HCT116 (cell line): ENCODE measurements at regions not wholly inside any gene's neighbourhood (a gene's known extent, or its start where the extent isn't known, plus 50 kb on each side); places are given as distances from the start of the nearest gene placed in this dataset.

Experiments used
- ATAC-seq: fragments of 200-7000 bp; cut with Tn5 transposase; 2 replicates; pipeline ENCODE4 v1.9.1; 2020; ENCODE audit warnings: mild to moderate bottlenecking, moderate library complexity
- BruUV-seq: library from RNA; stranded (reverse); fragments of 400-500 nt; replicated peaks from 2 replicates; lab custom pipeline; 2021; lab: Mats Ljungman, UMichigan
- CTCF ChIA-PET: fragments of 300-600 bp; sonication (Branson Sonifier 250); formaldehyde crosslinking; loops from one replicate; lab custom pipeline; 2021; ENCODE audit warnings: antibody characterized with exemption; lab: Charles Lee
- POLR2A ChIA-PET: fragments of 300-600, 350-600 bp; sonication (Branson Sonifier 250); formaldehyde crosslinking; loops from one replicate; lab custom pipeline; 2021; ENCODE audit warnings: antibody characterized with exemption; lab: Charles Lee
- RAD21 ChIA-PET, 2 experiments: fragments of 300-600 bp; sonication (Branson Sonifier 250); formaldehyde crosslinking; loops; one replicate each; lab custom pipeline; 2023; ENCODE audit warnings: low total read pairs in 2 of 2; ENCODE audit not compliant: uncharacterized antibody in 2 of 2, unreplicated experiment in 2 of 2, low non-redundant PET in 1 of 2; lab: Charles Lee
- DNase-seq: peaks from one replicate; pipeline ENCODE4 v3.0.0-alpha.2; 2010; ENCODE audit warnings: low read depth, low spot score
- H2AFZ ChIP-seq: fragments of 200-600 bp; shearing (Covaris generic), sonication (generic); 2 replicates; pipeline ENCODE4 v1.6.1; 2017; ENCODE audit warnings: low read depth, mixed run types, mixed read lengths, antibody characterized with exemption, low read length; ENCODE audit not compliant: poor library complexity, severe bottlenecking
- H3K27ac ChIP-seq: 2 replicates; pipeline ENCODE4 v1.5.1; 2012; ENCODE audit warnings: low read depth, low read length
- H3K27me3 ChIP-seq: fragments of 200-600 bp; sonication (generic); 2 replicates; pipeline ENCODE4 v1.6.1; 2016; ENCODE audit warnings: mixed run types, low read length, mixed read lengths; ENCODE audit not compliant: insufficient read depth
- H3K36me3 ChIP-seq, 2 experiments: fragments of 200-500 bp in 1 of 2; fragments of 200-600 bp in 1 of 2; sonication (Bioruptor generic) in 1 of 2; sonication (generic) in 1 of 2; 2 replicates each; pipeline versions ENCODE4 v1.5.1 to v1.6.1; 2014 to 2016; ENCODE audit warnings: low read length in 2 of 2, inconsistent platforms in 1 of 2, mixed read lengths in 1 of 2, mixed run types in 1 of 2; ENCODE audit not compliant: insufficient read depth in 2 of 2, control insufficient read depth in 1 of 2
- H3K4me1 ChIP-seq, 2 experiments: fragments of 200-600 bp in 1 of 2; sonication (generic) in 1 of 2; 2 replicates each; pipeline versions ENCODE4 v1.5.1 to v1.6.1; 2012 to 2017; ENCODE audit warnings: low read length in 2 of 2, inconsistent platforms in 1 of 2, mild to moderate bottlenecking in 1 of 2, mixed read lengths in 1 of 2, mixed run types in 1 of 2, moderate library complexity in 1 of 2; ENCODE audit not compliant: insufficient read depth in 2 of 2, control insufficient read depth in 1 of 2
- H3K4me2 ChIP-seq: fragments of 200-600 bp; sonication (generic); 2 replicates; pipeline ENCODE4 v1.6.1; 2017; ENCODE audit warnings: mixed run types, low read length, mixed read lengths
- H3K4me3 ChIP-seq, 2 experiments: fragments of 200-600 bp in 1 of 2; sonication (generic) in 1 of 2; replicated peaks in 1 of 2; 2 replicates each; pipeline ENCODE4 v1.5.1; 2011 to 2016; ENCODE audit warnings: low read length in 2 of 2, control low read depth in 1 of 2, low read depth in 1 of 2, mild to moderate bottlenecking in 1 of 2, mixed read lengths in 1 of 2, mixed run types in 1 of 2
- H3K79me2 ChIP-seq: fragments of 200-600 bp; sonication (generic); 2 replicates; pipeline ENCODE4 v1.6.1; 2017; ENCODE audit warnings: mild to moderate bottlenecking, mixed run types, low read length, moderate library complexity, mixed read lengths; ENCODE audit not compliant: insufficient read depth
- H3K9ac ChIP-seq: fragments of 200-600 bp; sonication (generic); 2 replicates; pipeline ENCODE4 v1.6.1; 2016; ENCODE audit warnings: low read length, mixed read lengths
- H3K9me2 ChIP-seq: fragments of 200-600 bp; sonication (generic), shearing (Covaris generic); 2 replicates; pipeline ENCODE4 v1.6.1; 2017; ENCODE audit warnings: mixed run types, mild to moderate bottlenecking, moderate library complexity; ENCODE audit not compliant: insufficient read depth
- H3K9me3 ChIP-seq, 2 experiments: fragments of 200-500 bp in 1 of 2; fragments of 200-600 bp in 1 of 2; sonication (Bioruptor generic) in 1 of 2; sonication (generic) in 1 of 2; 2 replicates each; pipeline ENCODE4 v1.6.1; 2014 to 2017; ENCODE audit warnings: low read length in 2 of 2, mixed read lengths in 2 of 2, inconsistent platforms in 1 of 2, low read depth in 1 of 2, mild to moderate bottlenecking in 1 of 2, mixed run types in 1 of 2, moderate library complexity in 1 of 2; ENCODE audit not compliant: control insufficient read depth in 1 of 2, insufficient read depth in 1 of 2
- H4K20me1 ChIP-seq: fragments of 200-600 bp; sonication (generic), shearing (Covaris generic); 2 replicates; pipeline ENCODE4 v1.6.1; 2017; ENCODE audit warnings: mixed run types, mild to moderate bottlenecking, moderate library complexity; ENCODE audit not compliant: insufficient read depth
- ATF3 ChIP-seq: IDR thresholded peaks from 2 replicates; pipeline ENCODE4 v1.6.1; 2012
- CBX3 ChIP-seq: IDR thresholded peaks from 2 replicates; pipeline ENCODE4 v1.6.1; 2012; ENCODE audit warnings: low read depth
- EGR1 ChIP-seq: IDR thresholded peaks from 2 replicates; pipeline ENCODE4 v1.6.1; 2012; ENCODE audit warnings: low read depth
- MAX ChIP-seq: IDR thresholded peaks from 2 replicates; pipeline ENCODE4 v1.6.1; 2012
- POLR2AphosphoS5 ChIP-seq: IDR thresholded peaks from 2 replicates; pipeline ENCODE4 v1.6.1; 2011; ENCODE audit warnings: mild to moderate bottlenecking, low read depth, low read length, moderate library complexity
- SIN3A ChIP-seq: IDR thresholded peaks from 2 replicates; pipeline ENCODE4 v1.6.1; 2012; ENCODE audit warnings: low read depth
- YY1 ChIP-seq: IDR thresholded peaks from 2 replicates; pipeline ENCODE4 v1.6.1; 2011; ENCODE audit warnings: low read length, low read depth, moderate library complexity, mild to moderate bottlenecking; ENCODE audit not compliant: insufficient replicate concordance; ENCODE audit errors: extremely low read depth
- ZFX ChIP-seq: fragments of 450-650 bp; IDR thresholded peaks from 2 replicates; pipeline ENCODE4 v1.6.1; 2017
- intact Hi-C: fragments of 100-400 bp; cut with micrococcal nuclease; formaldehyde crosslinking; loops from 2 replicates; pipeline ENCODE4 v1.10.0; 2022
- TF ChIP-seq, protein P1 (sequence below): IDR thresholded peaks from 2 replicates; pipeline ENCODE4 v1.6.1; 2011; ENCODE audit warnings: mild to moderate bottlenecking, low read length, moderate library complexity; ENCODE audit not compliant: insufficient replicate concordance; ENCODE audit errors: extremely low read depth

DNA sequence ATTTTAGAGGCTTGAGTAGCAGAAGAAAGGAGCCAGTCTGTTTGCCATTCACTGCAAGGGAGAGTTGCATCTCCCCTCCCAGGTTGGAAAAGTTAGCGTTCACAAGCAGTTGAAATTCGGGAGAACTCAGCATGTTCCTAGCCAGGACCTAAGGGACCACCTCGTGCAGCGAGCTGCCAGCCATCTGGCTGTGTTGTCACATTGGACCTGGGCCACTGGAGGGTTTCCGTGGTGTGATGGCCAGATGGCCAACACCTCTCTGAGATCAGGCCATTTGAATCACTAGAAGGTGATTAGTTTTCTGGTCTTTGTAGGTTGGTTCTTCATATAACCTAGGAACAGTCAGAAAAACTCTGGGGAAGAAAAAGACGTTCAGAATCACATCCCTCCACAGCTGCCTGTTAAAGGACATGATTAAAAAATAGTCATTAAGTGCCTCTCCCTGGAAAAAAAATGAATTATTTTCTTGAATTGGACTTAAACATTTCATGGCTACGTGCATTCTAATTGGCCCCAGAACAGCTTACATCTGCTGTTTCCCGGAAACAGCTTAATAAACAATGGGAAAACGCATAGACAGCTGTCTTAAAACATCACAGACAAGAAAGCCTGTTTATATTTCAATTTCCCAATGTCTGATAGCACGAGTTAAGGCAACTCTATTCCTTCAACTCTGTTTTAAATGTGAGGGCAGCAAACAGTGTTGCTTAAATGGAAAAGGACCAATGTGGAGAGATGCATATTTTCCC is 303.9 kb downstream of the TENT4A start (continued):
- TF ChIP-seq MAX, result no peak
- TF ChIP-seq POLR2AphosphoS5, result no peak
- TF ChIP-seq, protein P1, sequence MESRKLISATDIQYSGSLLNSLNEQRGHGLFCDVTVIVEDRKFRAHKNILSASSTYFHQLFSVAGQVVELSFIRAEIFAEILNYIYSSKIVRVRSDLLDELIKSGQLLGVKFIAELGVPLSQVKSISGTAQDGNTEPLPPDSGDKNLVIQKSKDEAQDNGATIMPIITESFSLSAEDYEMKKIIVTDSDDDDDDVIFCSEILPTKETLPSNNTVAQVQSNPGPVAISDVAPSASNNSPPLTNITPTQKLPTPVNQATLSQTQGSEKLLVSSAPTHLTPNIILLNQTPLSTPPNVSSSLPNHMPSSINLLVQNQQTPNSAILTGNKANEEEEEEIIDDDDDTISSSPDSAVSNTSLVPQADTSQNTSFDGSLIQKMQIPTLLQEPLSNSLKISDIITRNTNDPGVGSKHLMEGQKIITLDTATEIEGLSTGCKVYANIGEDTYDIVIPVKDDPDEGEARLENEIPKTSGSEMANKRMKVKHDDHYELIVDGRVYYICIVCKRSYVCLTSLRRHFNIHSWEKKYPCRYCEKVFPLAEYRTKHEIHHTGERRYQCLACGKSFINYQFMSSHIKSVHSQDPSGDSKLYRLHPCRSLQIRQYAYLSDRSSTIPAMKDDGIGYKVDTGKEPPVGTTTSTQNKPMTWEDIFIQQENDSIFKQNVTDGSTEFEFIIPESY, result no peak

- Histone ChIP-seq H3K9me2 (no peaks in the 10 kb centered on the region), H3K4me3 (no peak overlapping the region), H3K27me3 (no peaks in the 10 kb centered on the region), H3K79me2 (no peaks in the 10 kb centered on the region), H3K9ac (no peak overlapping the region), H3K36me3 (no peaks in the 10 kb centered on the region), H3K4me2 (no peak overlapping the region), H2AFZ (no peak overlapping the region), H4K20me1 (no peaks in the 10 kb centered on the region), H3K27ac (no peak overlapping the region), H3K4me1 (no peaks in the 10 kb centered on the region), H3K9me3 (no peaks in the 10 kb centered on the region; a peak in 1 of 4 replicates)
- no TSS peak for BruUV-seq
- CTCF ChIA-PET, result no interaction called here
- intact Hi-C loops, result no loop called here
- POLR2A ChIA-PET, result no interaction called here
- no peak for TF ChIP-seq SIN3A
- no peak for TF ChIP-seq YY1
- no peak for TF ChIP-seq ZFX
- no peak for TF ChIP-seq POLR2AphosphoS5
- TF ChIP-seq EGR1, result no peak
- TF ChIP-seq CBX3, result no peak
- no peak for TF ChIP-seq ATF3
- RAD21 ChIA-PET, result no interaction called here
- ATAC-seq (no peak), DNase-seq (no peak)
Measured at GRCh38 chr5:7018198-7018597, 305.0 kb downstream of the TENT4A start.
